Type B pancreatic cell (in vitro differentiated cells): ENCODE measurements at regions not wholly inside any gene's neighbourhood (a gene's known extent, or its start where the extent isn't known, plus 50 kb on each side); places are given as distances from the start of the nearest gene placed in this dataset.

Experiments used
- DNase-seq: peaks from one replicate; pipeline ENCODE4 v3.0.0; 2021; ENCODE audit warnings: mixed read lengths; ENCODE audit not compliant: unreplicated experiment; ENCODE audit errors: extremely low spot score
- H3K27ac Mint-ChIP-seq: 2 replicates; pipeline ENCODE4 v1.8.0; 2021; ENCODE audit warnings: mild to moderate bottlenecking, mixed read lengths
- H3K27me3 Mint-ChIP-seq: 2 replicates; pipeline ENCODE4 v1.8.0; 2021; ENCODE audit warnings: mixed read lengths
- H3K36me3 Mint-ChIP-seq: 2 replicates; pipeline ENCODE4 v1.8.0; 2021; ENCODE audit warnings: mixed read lengths
- H3K4me1 Mint-ChIP-seq: one replicate; pipeline ENCODE4 v1.8.0; 2021; ENCODE audit warnings: mixed read lengths; ENCODE audit not compliant: unreplicated experiment
- H3K4me3 Mint-ChIP-seq: 2 replicates; pipeline ENCODE4 v1.8.0; 2021; ENCODE audit warnings: mild to moderate bottlenecking, mixed read lengths
- H3K9me3 Mint-ChIP-seq: 2 replicates; pipeline ENCODE4 v1.8.0; 2021; ENCODE audit warnings: mixed read lengths
- TF ChIP-seq, protein P1 (sequence below): fragments of 200-600 bp; sonication (generic); conservative IDR thresholded peaks from 2 replicates; pipeline ENCODE4 v1.5.0; 2021; ENCODE audit warnings: antibody characterized with exemption, mild to moderate bottlenecking

DNA sequence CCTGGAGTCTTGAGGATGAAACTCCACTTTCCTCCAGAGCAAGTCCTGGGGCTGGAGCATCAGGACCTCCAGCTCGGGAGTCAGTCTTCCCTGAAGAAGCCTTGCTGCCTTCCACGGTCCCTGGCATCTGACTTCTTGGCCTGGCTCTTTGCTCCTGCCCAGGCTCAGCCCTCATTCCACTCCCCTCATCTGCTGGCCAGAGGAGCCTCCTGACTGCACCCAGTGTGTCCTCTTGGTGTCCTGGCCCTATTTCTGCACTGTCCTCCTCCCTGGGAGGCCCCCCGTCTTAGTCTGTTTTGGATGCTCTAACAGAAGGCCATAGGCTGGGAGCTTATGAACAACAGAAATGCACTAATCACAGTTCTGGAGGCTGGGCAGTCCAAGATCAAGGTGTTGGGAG, 231.5 kb downstream of the LOXHD1 start:
- no peak for DNase-seq
- H3K27ac Mint-ChIP-seq: no peak overlapping the region
- H3K27me3 Mint-ChIP-seq: no peaks in the 10 kb centered on the region
- H3K4me3 Mint-ChIP-seq: no peak overlapping the region
- TF ChIP-seq, protein P1, sequence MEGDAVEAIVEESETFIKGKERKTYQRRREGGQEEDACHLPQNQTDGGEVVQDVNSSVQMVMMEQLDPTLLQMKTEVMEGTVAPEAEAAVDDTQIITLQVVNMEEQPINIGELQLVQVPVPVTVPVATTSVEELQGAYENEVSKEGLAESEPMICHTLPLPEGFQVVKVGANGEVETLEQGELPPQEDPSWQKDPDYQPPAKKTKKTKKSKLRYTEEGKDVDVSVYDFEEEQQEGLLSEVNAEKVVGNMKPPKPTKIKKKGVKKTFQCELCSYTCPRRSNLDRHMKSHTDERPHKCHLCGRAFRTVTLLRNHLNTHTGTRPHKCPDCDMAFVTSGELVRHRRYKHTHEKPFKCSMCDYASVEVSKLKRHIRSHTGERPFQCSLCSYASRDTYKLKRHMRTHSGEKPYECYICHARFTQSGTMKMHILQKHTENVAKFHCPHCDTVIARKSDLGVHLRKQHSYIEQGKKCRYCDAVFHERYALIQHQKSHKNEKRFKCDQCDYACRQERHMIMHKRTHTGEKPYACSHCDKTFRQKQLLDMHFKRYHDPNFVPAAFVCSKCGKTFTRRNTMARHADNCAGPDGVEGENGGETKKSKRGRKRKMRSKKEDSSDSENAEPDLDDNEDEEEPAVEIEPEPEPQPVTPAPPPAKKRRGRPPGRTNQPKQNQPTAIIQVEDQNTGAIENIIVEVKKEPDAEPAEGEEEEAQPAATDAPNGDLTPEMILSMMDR: no peak
- no peaks in the 10 kb centered on the region for H3K9me3 Mint-ChIP-seq
- peaks cover 7% of the 10 kb centered on the region for H3K36me3 Mint-ChIP-seq
- H3K4me1 Mint-ChIP-seq: peaks cover 43% of the 10 kb centered on the region

DNA sequence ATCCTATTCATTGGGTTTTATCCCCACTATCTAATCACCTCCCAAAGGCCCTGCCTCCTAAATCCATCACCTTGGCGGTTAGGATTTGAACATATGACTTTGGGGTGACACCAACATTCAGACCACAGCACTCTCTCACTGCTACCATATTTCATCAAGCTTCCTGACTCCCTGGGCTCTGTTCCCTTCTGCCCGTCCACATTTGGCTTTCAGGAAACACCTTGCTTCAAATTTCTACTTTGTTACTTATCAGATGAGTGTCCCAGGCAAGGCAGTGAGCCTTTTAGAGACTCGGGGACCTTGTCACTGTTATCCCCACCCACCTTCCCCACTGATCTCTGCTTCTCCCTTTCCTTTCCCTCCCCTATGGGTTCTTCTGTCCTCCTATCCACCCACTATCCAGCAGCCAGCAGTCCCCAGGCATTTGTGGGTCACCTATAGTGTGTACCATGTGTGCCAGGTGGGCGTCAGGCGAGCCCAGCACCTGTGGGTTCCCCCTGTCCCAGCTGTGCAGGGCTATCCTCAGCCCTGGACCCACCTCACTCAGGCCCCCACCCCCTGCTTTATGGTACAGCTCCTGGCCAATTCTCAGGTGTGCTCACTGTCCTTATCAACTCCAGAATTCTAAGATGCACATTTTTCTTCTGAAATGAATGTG, 230.9 kb downstream of the LOXHD1 start:
- Mint-ChIP-seq H3K9me3 (no peaks in the 10 kb centered on the region), H3K27ac (no peak overlapping the region), H3K4me1 (peaks cover 47% of the 10 kb centered on the region), H3K36me3 (peaks cover 6% of the 10 kb centered on the region), H3K4me3 (no peak overlapping the region), H3K27me3 (no peaks in the 10 kb centered on the region)
- DNase-seq: no peak
- TF ChIP-seq, protein P1: no peak

DNA sequence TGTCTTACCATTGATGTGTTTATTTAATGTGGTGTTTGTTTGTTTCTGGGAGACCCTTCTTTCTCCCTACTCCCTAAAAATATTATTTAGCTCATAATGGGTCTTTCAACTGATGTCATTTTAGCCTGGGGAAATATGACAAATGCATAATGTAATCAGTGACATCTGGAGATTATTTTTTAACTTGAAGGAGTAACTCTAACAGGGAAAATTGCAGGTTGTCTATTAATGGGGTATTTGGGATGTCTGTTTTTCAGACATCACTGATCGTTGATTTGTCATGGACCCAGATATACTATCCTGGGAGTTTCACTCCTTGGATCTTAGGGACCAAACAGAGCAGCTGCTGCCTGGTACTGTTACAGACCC, 230.4 kb downstream of the LOXHD1 start:
- Mint-ChIP-seq H3K27ac (no peak overlapping the region), H3K4me3 (no peak overlapping the region), H3K27me3 (no peaks in the 10 kb centered on the region), H3K4me1 (peaks cover 50% of the 10 kb centered on the region), H3K9me3 (no peaks in the 10 kb centered on the region), H3K36me3 (peaks cover under 1% of the 10 kb centered on the region)
- TF ChIP-seq, protein P1: no peak
- no peak for DNase-seq
